Duodenal mucosa (tissue), 2 donors: ENCODE measurements at regions not wholly inside any gene's neighbourhood (a gene's known extent, or its start where the extent isn't known, plus 50 kb on each side); places are given as distances from the start of the nearest gene placed in this dataset.

Experiments used
- H3K27ac ChIP-seq: one replicate; pipeline ENCODE4 v1.7.0; 2013; ENCODE audit warnings: low read depth, low read length
- H3K27me3 ChIP-seq, 2 donors: one replicate each; pipeline ENCODE4 v1.7.0; 2013; ENCODE audit warnings: low read length in 2 of 2, control low read depth in 1 of 2; ENCODE audit not compliant: insufficient read depth in 2 of 2, control insufficient read depth in 1 of 2
- H3K36me3 ChIP-seq, 2 donors: one replicate each; pipeline ENCODE4 v1.7.0; 2013; ENCODE audit warnings: low read length in 2 of 2, control low read depth in 1 of 2; ENCODE audit not compliant: insufficient read depth in 2 of 2, control insufficient read depth in 1 of 2
- H3K4me1 ChIP-seq, 2 donors: one replicate each; pipeline ENCODE4 v1.7.0; 2013; ENCODE audit warnings: low read length in 2 of 2, control low read depth in 1 of 2; ENCODE audit not compliant: insufficient read depth in 2 of 2, control insufficient read depth in 1 of 2
- H3K4me3 ChIP-seq, 2 donors: one replicate each; pipeline ENCODE4 v1.7.0; 2013; ENCODE audit warnings: low read length in 2 of 2, low read depth in 1 of 2
- H3K9ac ChIP-seq, 2 donors: one replicate each; pipeline ENCODE4 v1.7.0; 2013; ENCODE audit warnings: low read length in 2 of 2, low read depth in 1 of 2
- H3K9me3 ChIP-seq, 2 donors: one replicate each; pipeline ENCODE4 v1.7.0; 2013; ENCODE audit warnings: low read length in 2 of 2, control low read depth in 1 of 2; ENCODE audit not compliant: control insufficient read depth in 1 of 2

- no peaks in the 10 kb centered on the region for H3K36me3 ChIP-seq
- no peaks in the 10 kb centered on the region for H3K4me1 ChIP-seq
- H3K27ac ChIP-seq: no peak overlapping the region
- no peaks in the 10 kb centered on the region for H3K27me3 ChIP-seq
- H3K9me3 ChIP-seq: peaks cover 0 to 11% of the 10 kb centered on the region in 2 donors
- no peak overlapping the region for H3K4me3 ChIP-seq
- H3K9ac ChIP-seq: no peak overlapping the region
These were observed 597.4 kb upstream of the CDH5 start for GRCh38 chr16:65769055-65769465.

DNA sequence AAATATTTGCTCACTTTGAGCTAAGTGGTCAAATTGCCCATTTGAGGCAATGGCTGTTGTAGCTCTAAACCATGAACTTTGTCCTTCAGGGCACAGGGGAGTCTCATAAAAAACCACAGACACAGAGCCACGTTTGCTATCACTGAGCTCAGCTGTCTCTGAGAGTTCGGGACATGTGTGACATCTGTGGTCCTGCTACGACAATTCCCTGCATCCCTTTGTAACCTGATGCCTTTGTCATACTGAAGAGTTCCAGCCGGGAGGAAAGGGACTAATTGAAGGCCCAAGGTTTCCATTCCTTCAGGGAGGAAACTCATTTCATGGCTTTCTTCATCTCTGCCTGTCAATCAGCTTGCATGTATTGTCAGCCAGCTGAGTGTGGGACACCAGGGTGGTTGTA lies 599.4 kb upstream of the CDH5 start:
- Histone ChIP-seq H3K27ac (no peak overlapping the region), H3K27me3 (no peaks in the 10 kb centered on the region), H3K4me1 (no peaks in the 10 kb centered on the region), H3K9ac (no peak overlapping the region), H3K36me3 (no peaks in the 10 kb centered on the region), H3K9me3 (peaks cover 0 to 6% of the 10 kb centered on the region in 2 donors), H3K4me3 (no peak overlapping the region)

GRCh38 chr16:65763640-65764305 lies 602.7 kb upstream of the CDH5 start:
- no peak overlapping the region for H3K27ac ChIP-seq
- no peaks in the 10 kb centered on the region for H3K4me1 ChIP-seq
- peaks cover 0 to 4% of the 10 kb centered on the region in 2 donors for H3K9me3 ChIP-seq
- H3K27me3 ChIP-seq: no peaks in the 10 kb centered on the region
- H3K36me3 ChIP-seq: no peaks in the 10 kb centered on the region
- H3K4me3 ChIP-seq: no peak overlapping the region
- no peak overlapping the region for H3K9ac ChIP-seq

DNA sequence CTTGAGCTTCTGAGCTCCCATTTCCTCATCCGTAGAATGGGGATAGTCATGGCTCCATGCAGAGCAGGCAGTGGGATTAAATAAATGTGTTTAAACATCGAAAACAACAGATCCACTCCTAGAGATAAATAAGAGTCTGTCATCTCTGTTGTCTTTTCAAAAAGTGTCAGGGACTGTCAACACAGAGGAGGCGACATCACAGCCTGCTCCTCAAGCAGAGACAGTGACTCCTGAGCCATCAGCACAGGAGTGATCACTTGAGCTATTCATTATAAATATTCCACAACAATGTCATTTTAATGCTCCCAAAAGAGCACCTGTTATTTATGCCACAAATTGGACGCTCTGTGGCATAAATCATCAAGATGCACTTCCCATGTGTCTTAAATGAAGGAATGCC lies 605.6 kb upstream of the CDH5 start:
- H3K4me3 ChIP-seq: no peak overlapping the region
- no peaks in the 10 kb centered on the region for H3K36me3 ChIP-seq
- no peak overlapping the region for H3K9ac ChIP-seq
- peaks cover 0 to 4% of the 10 kb centered on the region in 2 donors for H3K9me3 ChIP-seq
- no peaks in the 10 kb centered on the region for H3K27me3 ChIP-seq
- H3K4me1 ChIP-seq: no peaks in the 10 kb centered on the region
- no peak overlapping the region for H3K27ac ChIP-seq

DNA sequence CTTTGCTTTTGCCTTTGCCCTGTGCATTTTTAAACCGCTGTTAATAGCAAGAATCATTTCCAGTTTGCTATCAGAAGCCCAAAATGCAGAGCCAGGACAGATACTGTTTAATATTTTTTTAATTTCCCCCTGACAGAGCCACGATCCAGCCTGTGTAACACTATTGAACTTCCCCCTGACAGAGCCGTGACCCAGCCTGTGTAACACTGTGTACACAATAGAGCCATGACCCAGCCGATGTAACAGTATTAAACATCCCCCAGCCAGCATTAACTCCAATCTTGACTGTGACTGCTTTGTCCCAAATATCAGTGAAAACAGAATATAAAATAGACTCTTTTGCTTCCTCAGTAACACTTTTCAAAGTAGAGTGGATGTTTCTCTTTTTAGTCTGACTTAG lies 607.9 kb upstream of the CDH5 start:
- Histone ChIP-seq H3K27me3 (no peaks in the 10 kb centered on the region), H3K4me3 (no peak overlapping the region), H3K9ac (no peak overlapping the region), H3K36me3 (no peaks in the 10 kb centered on the region), H3K4me1 (no peaks in the 10 kb centered on the region), H3K9me3 (peaks cover 0 to 4% of the 10 kb centered on the region in 2 donors), H3K27ac (no peak overlapping the region)

GRCh38 chr16:65757064-65757463 lies 609.4 kb upstream of the CDH5 start:
- Histone ChIP-seq H3K4me3 (no peak overlapping the region), H3K36me3 (no peaks in the 10 kb centered on the region), H3K9ac (no peak overlapping the region), H3K9me3 (peaks cover 0 to 8% of the 10 kb centered on the region in 2 donors), H3K27ac (no peak overlapping the region), H3K4me1 (no peaks in the 10 kb centered on the region), H3K27me3 (no peaks in the 10 kb centered on the region)

DNA sequence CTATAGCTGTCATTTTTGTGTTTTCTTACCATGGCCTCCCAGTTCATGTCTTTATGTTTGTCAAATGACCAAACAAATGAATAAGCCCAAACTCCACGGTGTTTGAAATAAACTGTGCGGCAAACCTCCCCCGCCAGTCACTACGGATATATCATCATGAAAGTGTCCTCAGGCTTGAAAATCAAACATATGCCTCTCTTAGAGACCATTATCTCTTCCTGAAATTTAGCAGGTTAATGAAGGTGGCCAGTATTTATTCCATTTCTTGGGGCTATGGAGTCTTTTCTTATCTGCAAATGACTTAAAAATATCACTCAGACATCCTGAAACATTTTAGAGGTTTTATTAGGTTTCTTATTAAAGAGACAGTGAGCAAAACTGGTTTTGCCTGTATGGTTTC lies 610.3 kb upstream of the CDH5 start:
- Histone ChIP-seq H3K36me3 (no peaks in the 10 kb centered on the region), H3K4me3 (no peak overlapping the region), H3K27me3 (no peaks in the 10 kb centered on the region), H3K27ac (no peak overlapping the region), H3K4me1 (no peaks in the 10 kb centered on the region), H3K9me3 (peaks cover 0 to 8% of the 10 kb centered on the region in 2 donors), H3K9ac (no peak overlapping the region)

GRCh38 chr16:65754820-65755691 lies 611.4 kb upstream of the CDH5 start:
- no peak overlapping the region for H3K4me3 ChIP-seq
- peaks cover 0 to 8% of the 10 kb centered on the region in 2 donors for H3K9me3 ChIP-seq
- H3K27me3 ChIP-seq: no peaks in the 10 kb centered on the region
- no peaks in the 10 kb centered on the region for H3K4me1 ChIP-seq
- no peak overlapping the region for H3K9ac ChIP-seq
- no peaks in the 10 kb centered on the region for H3K36me3 ChIP-seq
- no peak overlapping the region for H3K27ac ChIP-seq

- H3K36me3 ChIP-seq: no peaks in the 10 kb centered on the region
- H3K4me3 ChIP-seq: no peak overlapping the region
- no peaks in the 10 kb centered on the region for H3K4me1 ChIP-seq
- no peak overlapping the region for H3K27ac ChIP-seq
- H3K9me3 ChIP-seq: peaks cover 0 to 5% of the 10 kb centered on the region in 2 donors
- no peak overlapping the region for H3K9ac ChIP-seq
- no peaks in the 10 kb centered on the region for H3K27me3 ChIP-seq
These were observed 614.0 kb upstream of the CDH5 start for GRCh38 chr16:65752522-65752844.

DNA sequence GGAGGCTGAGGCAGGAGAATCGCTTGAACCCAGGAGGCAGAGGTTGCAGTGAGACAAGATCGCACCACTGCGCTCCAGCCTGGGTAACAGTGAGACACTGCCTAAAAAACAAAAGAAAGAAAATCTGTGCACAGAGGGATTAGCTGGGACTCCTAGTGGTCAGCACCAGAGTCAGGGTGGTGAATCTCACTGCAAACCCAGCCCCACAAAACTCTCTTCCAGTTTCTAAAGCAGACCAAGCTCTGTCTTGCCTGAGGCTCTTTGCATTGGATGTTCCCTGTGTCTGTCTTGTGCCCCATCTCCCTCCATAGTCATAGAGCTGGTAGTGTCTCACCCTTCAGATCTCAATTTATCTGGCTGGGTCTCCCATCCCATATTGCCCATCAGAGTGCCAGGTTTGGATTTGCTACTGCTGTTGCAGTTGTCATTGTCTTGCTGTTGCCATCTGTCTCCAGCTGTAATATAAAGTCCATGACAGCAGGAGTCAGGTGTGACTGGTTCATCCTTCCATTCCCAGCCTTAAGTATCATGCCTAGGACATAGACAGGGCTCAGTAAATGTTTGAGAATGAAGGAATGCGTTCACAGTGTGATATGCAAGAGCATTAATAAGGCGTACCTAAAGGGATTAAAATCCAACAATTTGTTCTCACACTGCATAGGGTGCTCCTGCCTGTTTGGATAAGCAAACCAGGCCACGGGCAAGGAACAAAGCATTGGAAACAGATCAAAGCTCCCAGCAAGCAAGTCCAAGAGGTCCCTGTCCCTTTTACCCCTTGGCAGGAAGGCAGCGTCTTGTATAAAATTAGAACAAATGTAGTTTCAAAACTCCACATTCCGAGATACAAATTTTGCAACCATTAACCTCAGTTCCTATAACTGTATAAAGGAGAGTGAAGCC lies 614.6 kb upstream of the CDH5 start:
- Histone ChIP-seq H3K27me3 (no peaks in the 10 kb centered on the region), H3K9ac (no peak overlapping the region), H3K4me3 (no peak overlapping the region), H3K4me1 (no peaks in the 10 kb centered on the region), H3K27ac (no peak overlapping the region), H3K36me3 (no peaks in the 10 kb centered on the region), H3K9me3 (peaks cover 0 to 5% of the 10 kb centered on the region in 2 donors)
